PC-9 (cell line): ENCODE measurements at regions not wholly inside any gene's neighbourhood (a gene's known extent, or its start where the extent isn't known, plus 50 kb on each side); places are given as distances from the start of the nearest gene placed in this dataset.

Experiments used
- BruUV-seq: library from RNA; stranded (reverse); fragments of 400-500 nt; replicated peaks from 2 replicates; lab custom pipeline; 2021; lab: Mats Ljungman, UMichigan
- CTCF ChIA-PET: fragments of 300-600 bp; sonication (Branson Sonifier 250); formaldehyde crosslinking; loops from one replicate; lab custom pipeline; 2022; ENCODE audit warnings: antibody characterized with exemption; lab: Charles Lee
- POLR2A ChIA-PET: fragments of 300-600 bp; sonication (Branson Sonifier 250); formaldehyde crosslinking; loops from one replicate; lab custom pipeline; 2022; ENCODE audit warnings: antibody characterized with exemption; ENCODE audit not compliant: unreplicated experiment; lab: Charles Lee
- DNase-seq, 2 experiments: peaks; one replicate each; pipeline versions ENCODE4 v3.0.0 to v3.0.0-alpha.2; 2015 to 2022; ENCODE audit warnings: mixed read lengths in 1 of 2
- H2AFZ ChIP-seq: fragments of 200-600 bp; sonication (generic); 2 replicates; pipeline ENCODE4 v1.8.1; 2017; ENCODE audit warnings: antibody characterized with exemption
- H3F3A ChIP-seq: fragments of 200-600 bp; sonication (generic); 2 replicates; pipeline ENCODE4 v1.8.1; 2017; ENCODE audit warnings: antibody characterized with exemption, mild to moderate bottlenecking, low read depth; ENCODE audit not compliant: insufficient read depth
- H3K27ac ChIP-seq: fragments of 200-600 bp; sonication (generic); 2 replicates; pipeline ENCODE4 v1.6.1; 2016; ENCODE audit warnings: mixed run types
- H3K27me3 ChIP-seq: fragments of 200-600 bp; sonication (generic); 2 replicates; pipeline ENCODE4 v1.6.1; 2016; ENCODE audit warnings: low read depth, mixed run types; ENCODE audit not compliant: insufficient read depth
- H3K36me3 ChIP-seq: fragments of 200-600 bp; sonication (generic); 2 replicates; pipeline ENCODE4 v1.6.1; 2016; ENCODE audit warnings: low read depth, mixed run types
- H3K4me1 ChIP-seq: fragments of 200-600 bp; sonication (generic); replicated peaks from 2 replicates; pipeline ENCODE4 v1.6.1; 2016; ENCODE audit warnings: mixed run types; ENCODE audit not compliant: insufficient read depth
- H3K4me2 ChIP-seq: fragments of 200-600 bp; sonication (generic); 2 replicates; pipeline ENCODE4 v1.6.1; 2017; ENCODE audit warnings: mixed run types
- H3K4me3 ChIP-seq: fragments of 200-600 bp; sonication (generic); 2 replicates; pipeline ENCODE4 v1.6.1; 2016; ENCODE audit warnings: mixed run types
- H3K79me2 ChIP-seq: fragments of 200-600 bp; sonication (generic); 2 replicates; pipeline ENCODE4 v1.6.1; 2017; ENCODE audit warnings: low read depth, mixed run types
- H3K9me2 ChIP-seq: fragments of 200-600 bp; sonication (generic); 2 replicates; pipeline ENCODE4 v1.8.1; 2017; ENCODE audit warnings: mild to moderate bottlenecking; ENCODE audit not compliant: insufficient read depth
- H3K9me3 ChIP-seq: fragments of 200-600 bp; sonication (generic); 2 replicates; pipeline ENCODE4 v1.8.1; 2016; ENCODE audit warnings: low read depth; ENCODE audit not compliant: insufficient read depth
- H4K20me1 ChIP-seq: fragments of 200-600 bp; sonication (generic); 2 replicates; pipeline ENCODE4 v1.8.1; 2017; ENCODE audit not compliant: insufficient read depth
- EZH2 ChIP-seq: fragments of 200-600 bp; sonication (generic); IDR thresholded peaks from 2 replicates; pipeline ENCODE4 v1.8.0; 2017; ENCODE audit warnings: antibody characterized with exemption, low read depth
- intact Hi-C: fragments of 100-400 bp; cut with micrococcal nuclease; formaldehyde crosslinking; loops from one replicate; pipeline ENCODE4 v1.10.0; 2022; ENCODE audit not compliant: unreplicated experiment
- TF ChIP-seq, protein P1 (sequence below): fragments of 200-600 bp; sonication (generic); conservative IDR thresholded peaks from 2 replicates; pipeline ENCODE4 v1.6.1; 2017; ENCODE audit warnings: mixed run types, antibody characterized with exemption, mild to moderate bottlenecking, moderate library complexity

GRCh38 chr5:93154535-93154934 is 426.5 kb downstream of the NR2F1-AS1 start:
- Histone ChIP-seq H3F3A (no peaks in the 10 kb centered on the region), H3K9me3 (no peaks in the 10 kb centered on the region; the same call in 1 of the 2 replicates), H2AFZ (no peak overlapping the region), H3K27me3 (no peaks in the 10 kb centered on the region), H3K36me3 (no peaks in the 10 kb centered on the region), H4K20me1 (no peaks in the 10 kb centered on the region), H3K4me3 (no peak overlapping the region), H3K4me2 (no peak overlapping the region), H3K4me1 (peaks cover 14% of the 10 kb centered on the region), H3K79me2 (no peaks in the 10 kb centered on the region), H3K27ac (no peak overlapping the region), H3K9me2 (no peaks in the 10 kb centered on the region)
- no peak for TF ChIP-seq EZH2
- TF ChIP-seq, protein P1, sequence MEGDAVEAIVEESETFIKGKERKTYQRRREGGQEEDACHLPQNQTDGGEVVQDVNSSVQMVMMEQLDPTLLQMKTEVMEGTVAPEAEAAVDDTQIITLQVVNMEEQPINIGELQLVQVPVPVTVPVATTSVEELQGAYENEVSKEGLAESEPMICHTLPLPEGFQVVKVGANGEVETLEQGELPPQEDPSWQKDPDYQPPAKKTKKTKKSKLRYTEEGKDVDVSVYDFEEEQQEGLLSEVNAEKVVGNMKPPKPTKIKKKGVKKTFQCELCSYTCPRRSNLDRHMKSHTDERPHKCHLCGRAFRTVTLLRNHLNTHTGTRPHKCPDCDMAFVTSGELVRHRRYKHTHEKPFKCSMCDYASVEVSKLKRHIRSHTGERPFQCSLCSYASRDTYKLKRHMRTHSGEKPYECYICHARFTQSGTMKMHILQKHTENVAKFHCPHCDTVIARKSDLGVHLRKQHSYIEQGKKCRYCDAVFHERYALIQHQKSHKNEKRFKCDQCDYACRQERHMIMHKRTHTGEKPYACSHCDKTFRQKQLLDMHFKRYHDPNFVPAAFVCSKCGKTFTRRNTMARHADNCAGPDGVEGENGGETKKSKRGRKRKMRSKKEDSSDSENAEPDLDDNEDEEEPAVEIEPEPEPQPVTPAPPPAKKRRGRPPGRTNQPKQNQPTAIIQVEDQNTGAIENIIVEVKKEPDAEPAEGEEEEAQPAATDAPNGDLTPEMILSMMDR: no peak
- no peak for DNase-seq
- BruUV-seq: no TSS peak
- ChIA-PET POLR2A (no interaction called here), CTCF (no interaction called here)
- intact Hi-C loops: no loop called here

GRCh38 chr5:93153461-93153860 is 427.6 kb downstream of the NR2F1-AS1 start:
- BruUV-seq: no TSS peak
- Histone ChIP-seq H3K79me2 (no peaks in the 10 kb centered on the region), H3K4me1 (peaks cover 14% of the 10 kb centered on the region), H4K20me1 (no peaks in the 10 kb centered on the region), H3K4me2 (no peak overlapping the region), H3K27me3 (no peaks in the 10 kb centered on the region), H2AFZ (no peak overlapping the region), H3K36me3 (no peaks in the 10 kb centered on the region), H3K4me3 (no peak overlapping the region), H3F3A (no peaks in the 10 kb centered on the region), H3K9me2 (no peaks in the 10 kb centered on the region), H3K27ac (no peak overlapping the region), H3K9me3 (no peaks in the 10 kb centered on the region; the same call in 1 of the 2 replicates)
- intact Hi-C loops: no loop called here
- TF ChIP-seq, protein P1: no peak
- no peak for TF ChIP-seq EZH2
- POLR2A ChIA-PET: no interaction called here
- no peak for DNase-seq
- CTCF ChIA-PET: no interaction called here

GRCh38 chr5:93151896-93152295 is 429.1 kb downstream of the NR2F1-AS1 start:
- TF ChIP-seq EZH2: no peak
- TF ChIP-seq, protein P1: no peak
- Histone ChIP-seq H3K9me2 (no peaks in the 10 kb centered on the region), H3K9me3 (no peaks in the 10 kb centered on the region; the same call in 1 of the 2 replicates), H4K20me1 (no peaks in the 10 kb centered on the region), H3K27ac (no peak overlapping the region), H3K4me3 (no peak overlapping the region), H3K4me1 (peaks cover 14% of the 10 kb centered on the region), H3K27me3 (no peaks in the 10 kb centered on the region), H3K4me2 (no peak overlapping the region), H3K36me3 (no peaks in the 10 kb centered on the region), H2AFZ (no peak overlapping the region), H3K79me2 (no peaks in the 10 kb centered on the region), H3F3A (no peaks in the 10 kb centered on the region)
- no peak for DNase-seq
- intact Hi-C loops: no loop called here
- ChIA-PET CTCF (no interaction called here), POLR2A (no interaction called here)
- BruUV-seq: no TSS peak
